Kidney (tissue), 13 donors: ENCODE measurements at regions not wholly inside any gene's neighbourhood (a gene's known extent, or its start where the extent isn't known, plus 50 kb on each side); places are given as distances from the start of the nearest gene placed in this dataset.

Experiments
- DNase-seq, 5 donors: peaks; one replicate each; pipeline ENCODE4 v3.0.0-alpha.2; 2013 to 2020
- FAIRE-seq: peaks from 2 replicates; lab custom pipeline; 2012; peaks lifted over from hg19 to GRCh38; lab: Jason Lieb, UNC
- H3K27ac ChIP-seq, 2 donors: one replicate each; pipeline ENCODE4 v1.7.0; 2013; ENCODE audit warnings: low read depth in 2 of 2, low read length in 2 of 2, inconsistent platforms in 1 of 2
- H3K27me3 ChIP-seq: one replicate; pipeline ENCODE4 v1.7.1; 2013; ENCODE audit warnings: low read length, inconsistent platforms; ENCODE audit not compliant: control insufficient read depth, insufficient read depth
- H3K36me3 ChIP-seq, 3 donors: one replicate each; pipeline versions ENCODE4 v1.7.0 to v1.7.1; 2013; ENCODE audit warnings: low read length in 3 of 3, control low read depth in 1 of 3, inconsistent platforms in 1 of 3; ENCODE audit not compliant: insufficient read depth in 3 of 3, control insufficient read depth in 2 of 3
- H3K4me1 ChIP-seq, 3 donors: one replicate each; pipeline versions ENCODE4 v1.7.0 to v1.7.1; 2013; ENCODE audit warnings: low read length in 3 of 3, inconsistent platforms in 1 of 3, low read depth in 1 of 3; ENCODE audit not compliant: control insufficient read depth in 2 of 3, insufficient read depth in 2 of 3
- H3K4me3 ChIP-seq, 3 donors: one replicate each; pipeline versions ENCODE4 v1.7.0 to v1.8.1; 2013; ENCODE audit warnings: low read length in 3 of 3, control low read depth in 1 of 3, inconsistent platforms in 1 of 3
- H3K9ac ChIP-seq, 3 donors: one replicate each; pipeline versions ENCODE4 v1.7.0 to v1.7.1; 2013; ENCODE audit warnings: low read length in 3 of 3, control low read depth in 1 of 3, inconsistent platforms in 1 of 3
- H3K9me3 ChIP-seq, 3 donors: one replicate each; pipeline versions ENCODE4 v1.7.0 to v1.7.1; 2013; ENCODE audit warnings: low read length in 3 of 3, control low read depth in 1 of 3, inconsistent platforms in 1 of 3; ENCODE audit not compliant: control insufficient read depth in 2 of 3, insufficient read depth in 1 of 3
- intact Hi-C: fragments of 100-400 bp; cut with DNase I; formaldehyde crosslinking; loops from one replicate; pipeline ENCODE4 v1.11.1; 2022
- TF ChIP-seq, protein P1 (sequence below): IDR thresholded peaks from 3 replicates; pipeline ENCODE4 v1.5.1; 2012; ENCODE audit warnings: mild to moderate bottlenecking, moderate library complexity, borderline replicate concordance; ENCODE audit not compliant: insufficient read depth; ENCODE audit errors: extremely low read depth
- donor health status: control.
- donor health status: control.
- donor health status: control.
- donor health status: control.
- donor health status: control.
- donor health status: DM: yes; HTN: yes; CAD: no.
- donor health status: Normal renal cell carcinoma (clear cell type).

GRCh38 chr7:91526404-91526803 is 262.2 kb downstream of the FZD1 start:
- FAIRE-seq: no peak
- intact Hi-C loops: no loop called here
- TF ChIP-seq, protein P1, sequence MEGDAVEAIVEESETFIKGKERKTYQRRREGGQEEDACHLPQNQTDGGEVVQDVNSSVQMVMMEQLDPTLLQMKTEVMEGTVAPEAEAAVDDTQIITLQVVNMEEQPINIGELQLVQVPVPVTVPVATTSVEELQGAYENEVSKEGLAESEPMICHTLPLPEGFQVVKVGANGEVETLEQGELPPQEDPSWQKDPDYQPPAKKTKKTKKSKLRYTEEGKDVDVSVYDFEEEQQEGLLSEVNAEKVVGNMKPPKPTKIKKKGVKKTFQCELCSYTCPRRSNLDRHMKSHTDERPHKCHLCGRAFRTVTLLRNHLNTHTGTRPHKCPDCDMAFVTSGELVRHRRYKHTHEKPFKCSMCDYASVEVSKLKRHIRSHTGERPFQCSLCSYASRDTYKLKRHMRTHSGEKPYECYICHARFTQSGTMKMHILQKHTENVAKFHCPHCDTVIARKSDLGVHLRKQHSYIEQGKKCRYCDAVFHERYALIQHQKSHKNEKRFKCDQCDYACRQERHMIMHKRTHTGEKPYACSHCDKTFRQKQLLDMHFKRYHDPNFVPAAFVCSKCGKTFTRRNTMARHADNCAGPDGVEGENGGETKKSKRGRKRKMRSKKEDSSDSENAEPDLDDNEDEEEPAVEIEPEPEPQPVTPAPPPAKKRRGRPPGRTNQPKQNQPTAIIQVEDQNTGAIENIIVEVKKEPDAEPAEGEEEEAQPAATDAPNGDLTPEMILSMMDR: no peak

GRCh38 chr7:91527460-91527859 is 263.2 kb downstream of the FZD1 start:
- TF ChIP-seq, protein P1: no peak
- no peaks in the 10 kb centered on the region for H3K36me3 ChIP-seq
- H3K27me3 ChIP-seq: no peaks in the 10 kb centered on the region
- H3K4me1 ChIP-seq: no peaks in the 10 kb centered on the region
- FAIRE-seq (no peak), DNase-seq (no peak)
- H3K9me3 ChIP-seq: peaks cover 0 to 11% (median 3%) of the 10 kb centered on the region in 3 donors
- intact Hi-C loops: no loop called here
- no peak overlapping the region for H3K9ac ChIP-seq
- no peak overlapping the region for H3K4me3 ChIP-seq
- H3K27ac ChIP-seq: no peak overlapping the region

More at GRCh38 chr7:91526404-91526803, 262.2 kb downstream of the FZD1 start:
- Histone ChIP-seq H3K27ac (no peak overlapping the region), H3K4me1 (no peaks in the 10 kb centered on the region), H3K9ac (no peak overlapping the region), H3K36me3 (no peaks in the 10 kb centered on the region), H3K9me3 (peaks cover 0 to 7% (median 0%) of the 10 kb centered on the region in 3 donors), H3K27me3 (no peaks in the 10 kb centered on the region), H3K4me3 (no peak overlapping the region)
- no peak for DNase-seq

- no peak overlapping the region for H3K9ac ChIP-seq
- no peaks in the 10 kb centered on the region for H3K27me3 ChIP-seq
- FAIRE-seq (no peak), DNase-seq (no peak)
- TF ChIP-seq, protein P1: no peak
- peaks cover 0 to 11% (median 3%) of the 10 kb centered on the region in 3 donors for H3K9me3 ChIP-seq
- intact Hi-C loops: no loop called here
- no peaks in the 10 kb centered on the region for H3K4me1 ChIP-seq
- no peak overlapping the region for H3K4me3 ChIP-seq
- no peaks in the 10 kb centered on the region for H3K36me3 ChIP-seq
- H3K27ac ChIP-seq: no peak overlapping the region
Measured at GRCh38 chr7:91533996-91534395, 269.8 kb downstream of the FZD1 start.
